HG02763 (cell line): ENCODE measurements at regions not wholly inside any gene's neighbourhood (a gene's known extent, or its start where the extent isn't known, plus 50 kb on each side); places are given as distances from the start of the nearest gene placed in this dataset.
A peak's percentile ranks its signal among the peaks of the same experiment; 100 is the strongest.

Experiments
- ATAC-seq: cut with Tn5 transposase; IDR thresholded peaks from one replicate; pipeline ENCODE4 v1.9.1; 2021; ENCODE audit warnings: mild to moderate bottlenecking, moderate library complexity; ENCODE audit not compliant: unreplicated experiment

GRCh38 chr12:124504273-124505000 lies 63.0 kb downstream of the NCOR2 start:
- ATAC-seq: no peak

- no peak for ATAC-seq
These were observed 64.1 kb downstream of the NCOR2 start for GRCh38 chr12:124503305-124503704.

GRCh38 chr12:124502379-124502778 lies 65.0 kb downstream of the NCOR2 start:
- no peak for ATAC-seq

GRCh38 chr12:124501827-124502226 lies 65.6 kb downstream of the NCOR2 start:
- ATAC-seq: no peak

- ATAC-seq: no peak
These were observed 66.3 kb downstream of the NCOR2 start for GRCh38 chr12:124501112-124501561.

GRCh38 chr12:124499898-124500244 lies 67.5 kb downstream of the NCOR2 start:
- no peak for ATAC-seq

- no peak for ATAC-seq
These were observed 68.1 kb downstream of the NCOR2 start for GRCh38 chr12:124499190-124499753.

- ATAC-seq: no peak
These were observed 68.9 kb downstream of the NCOR2 start for GRCh38 chr12:124498275-124499189.

- ATAC-seq: no peak
These were observed 69.8 kb downstream of the NCOR2 start for GRCh38 chr12:124497658-124498057.

GRCh38 chr12:124497039-124497438 lies 70.4 kb downstream of the NCOR2 start:
- no peak for ATAC-seq

GRCh38 chr12:124496584-124496983 lies 70.8 kb downstream of the NCOR2 start:
- no peak for ATAC-seq

GRCh38 chr12:124495194-124495983 lies 72.0 kb downstream of the NCOR2 start:
- ATAC-seq: no peak

- no peak for ATAC-seq
These were observed 72.7 kb downstream of the NCOR2 start for GRCh38 chr12:124494751-124495129.

- ATAC-seq: peak; percentile 88
These were observed 73.3 kb downstream of the NCOR2 start for GRCh38 chr12:124493809-124494750.

GRCh38 chr12:124492879-124493808 lies 74.3 kb downstream of the NCOR2 start:
- ATAC-seq: no peak

- no peak for ATAC-seq
These were observed 75.5 kb downstream of the NCOR2 start for GRCh38 chr12:124491856-124492420.

GRCh38 chr12:124491310-124491709 lies 76.1 kb downstream of the NCOR2 start:
- ATAC-seq: no peak

- no peak for ATAC-seq
These were observed 76.7 kb downstream of the NCOR2 start for GRCh38 chr12:124490584-124491305.
